ENCODE measurements at regions not wholly inside any gene's neighbourhood (a gene's known extent, or its start where the extent isn't known, plus 50 kb on each side); places are given as distances from the start of the nearest gene placed in this dataset.

- Histone ChIP-seq H3K4me3 (replicated peaks; ENCODE audit: insufficient read depth, low read length) (no peak overlapping the region), H3K27ac (replicated peaks) (no peak overlapping the region), H3K27me3 (ENCODE audit: insufficient read depth, poor library complexity, severe bottlenecking) (no peaks in the 10 kb centered on the region)
- TF ChIP-seq SPI1 (IDR thresholded peaks at IDR 0.05; ENCODE audit: borderline replicate concordance, low read depth), result no peak
- DNase-seq (ENCODE audit: low read depth in 1 of 2, low spot score in 1 of 2), result no peak
Measured at GRCh38 chr11:86738568-86738967, 61.8 kb upstream of the PRSS23 start.

- DNase-seq (ENCODE audit: low read depth in 1 of 2, low spot score in 1 of 2), result no peak
- no peak overlapping the region for H3K27ac ChIP-seq (replicated peaks)
Measured at GRCh38 chr11:86737737-86738136, 62.6 kb upstream of the PRSS23 start.

GRCh38 chr11:86737230-86737629 is 63.1 kb upstream of the PRSS23 start:
- no peak for DNase-seq (ENCODE audit: low read depth in 1 of 2, low spot score in 1 of 2)
- no peak overlapping the region for H3K27ac ChIP-seq (replicated peaks)
- H3K27me3 ChIP-seq (ENCODE audit: insufficient read depth, poor library complexity, severe bottlenecking), result no peaks in the 10 kb centered on the region
- no peak overlapping the region for H3K4me3 ChIP-seq (replicated peaks; ENCODE audit: insufficient read depth, low read length)
- TF ChIP-seq CTCF (IDR thresholded peaks at IDR 0.05; ENCODE audit: insufficient read depth, low read length) (no peak), POLR2AphosphoS5 (IDR thresholded peaks at IDR 0.05; ENCODE audit: low read depth) (no peak), SPI1 (IDR thresholded peaks at IDR 0.05; ENCODE audit: borderline replicate concordance, low read depth) (no peak), GABPA (IDR thresholded peaks at IDR 0.05; ENCODE audit: low read depth) (no peak), REST (IDR thresholded peaks at IDR 0.05; ENCODE audit: insufficient replicate concordance, low read depth) (no peak)

More at GRCh38 chr11:86737737-86738136, 62.6 kb upstream of the PRSS23 start:
- TF ChIP-seq POLR2AphosphoS5 (IDR thresholded peaks at IDR 0.05; ENCODE audit: low read depth) (no peak), CTCF (IDR thresholded peaks at IDR 0.05; ENCODE audit: insufficient read depth, low read length) (no peak), SPI1 (IDR thresholded peaks at IDR 0.05; ENCODE audit: borderline replicate concordance, low read depth) (no peak), REST (IDR thresholded peaks at IDR 0.05; ENCODE audit: insufficient replicate concordance, low read depth) (no peak), GABPA (IDR thresholded peaks at IDR 0.05; ENCODE audit: low read depth) (no peak)
- Histone ChIP-seq H3K27me3 (ENCODE audit: insufficient read depth, poor library complexity, severe bottlenecking) (no peaks in the 10 kb centered on the region), H3K4me3 (replicated peaks; ENCODE audit: insufficient read depth, low read length) (no peak overlapping the region)

GRCh38 chr11:86736291-86737143 is 63.8 kb upstream of the PRSS23 start:
- TF ChIP-seq POLR2AphosphoS5 (IDR thresholded peaks at IDR 0.05; ENCODE audit: low read depth), result no peak
- H3K27me3 ChIP-seq (ENCODE audit: insufficient read depth, poor library complexity, severe bottlenecking), result no peaks in the 10 kb centered on the region
- H3K4me3 ChIP-seq (replicated peaks; ENCODE audit: insufficient read depth, low read length), result no peak overlapping the region
- no peak overlapping the region for H3K27ac ChIP-seq (replicated peaks)
- DNase-seq (ENCODE audit: low read depth in 1 of 2, low spot score in 1 of 2), result no peak
